ENCODE measurements at regions not wholly inside any gene's neighbourhood (a gene's known extent, or its start where the extent isn't known, plus 50 kb on each side); places are given as distances from the start of the nearest gene placed in this dataset.
"Not testable (repeated sequence)": the region's sequence is repeated elsewhere in the genome, so short reads cannot be mapped to it uniquely, and the experiment has no call there.

GRCh38 chr14:38973083-38973700 lies 129.8 kb downstream of the SEC23A start:
- no peak for DNase-seq

GRCh38 chr14:38972511-38972910 lies 130.5 kb downstream of the SEC23A start:
- DNase-seq = no peak

GRCh38 chr14:38971258-38971921 lies 131.6 kb downstream of the SEC23A start:
- no peak for DNase-seq

GRCh38 chr14:38964630-38965029 lies 138.4 kb downstream of the SEC23A start:
- peak; percentile 67 for DNase-seq

GRCh38 chr14:38960946-38961531 lies 142.0 kb downstream of the SEC23A start:
- no peak for DNase-seq

GRCh38 chr14:38959021-38959420 lies 144.0 kb downstream of the SEC23A start:
- DNase-seq = no peak

GRCh38 chr14:38958589-38958988 lies 144.4 kb downstream of the SEC23A start:
- DNase-seq = peak; percentile 37

GRCh38 chr14:38951451-38951850 lies 151.6 kb downstream of the SEC23A start:
- peak; percentile 82 for DNase-seq

- DNase-seq = no peak
Observed at GRCh38 chr14:38950676-38951075, 152.4 kb downstream of the SEC23A start.

GRCh38 chr14:38948576-38948975 lies 154.5 kb downstream of the SEC23A start:
- no peak for DNase-seq

GRCh38 chr14:38948171-38948570 lies 154.9 kb downstream of the SEC23A start:
- peak; percentile 82 for DNase-seq

- DNase-seq = no peak
Observed at GRCh38 chr14:38947343-38947742, 155.7 kb downstream of the SEC23A start.

GRCh38 chr14:38944691-38945090 lies 158.3 kb downstream of the SEC23A start:
- no peak for DNase-seq

GRCh38 chr14:38941488-38941887 lies 161.5 kb downstream of the SEC23A start:
- no peak for DNase-seq

- DNase-seq = not testable (repeated sequence)
Observed at GRCh38 chr14:38932653-38933000, 170.4 kb downstream of the SEC23A start.

- no peak for DNase-seq
Observed at GRCh38 chr14:38931969-38932652, 170.9 kb downstream of the SEC23A start.

- no peak for DNase-seq
Observed at GRCh38 chr14:38930898-38931297, 172.1 kb downstream of the SEC23A start.

GRCh38 chr14:38930022-38930421 lies 173.0 kb downstream of the SEC23A start:
- no peak for DNase-seq

- DNase-seq = peak; percentile 37
Observed at GRCh38 chr14:38929416-38929815, 173.6 kb downstream of the SEC23A start.

GRCh38 chr14:38921893-38922292 lies 181.1 kb downstream of the SEC23A start:
- not testable (repeated sequence) for DNase-seq

- no peak for DNase-seq
Observed at GRCh38 chr14:38915125-38915524, 187.9 kb downstream of the SEC23A start.

GRCh38 chr14:38910092-38910491 lies 192.9 kb downstream of the SEC23A start:
- no peak for DNase-seq

- no peak for DNase-seq
Observed at GRCh38 chr14:38904959-38905358, 198.1 kb downstream of the SEC23A start.

GRCh38 chr14:38901791-38902190 lies 201.2 kb downstream of the SEC23A start:
- DNase-seq = no peak
